Activated CD8-positive, alpha-beta T cell treated with anti-CD3 and anti-CD28 coated beads for 36 hours (primary cell): ENCODE measurements at regions not wholly inside any gene's neighbourhood (a gene's known extent, or its start where the extent isn't known, plus 50 kb on each side); places are given as distances from the start of the nearest gene placed in this dataset.
"Not testable (repeated sequence)": the region's sequence is repeated elsewhere in the genome, so short reads cannot be mapped to it uniquely, and the experiment has no call there.

Experiments
- ATAC-seq: fragments of 200-7000 bp; cut with Tn5 transposase; one replicate; pipeline ENCODE4 v1.10.0; 2021; ENCODE audit warnings: mild to moderate bottlenecking, moderate library complexity
- CTCF ChIA-PET: fragments of 350-600 bp; sonication (Branson Sonifier 250); formaldehyde crosslinking; loops from one replicate; lab custom pipeline; 2021; ENCODE audit warnings: antibody characterized with exemption; lab: Charles Lee
- POLR2A ChIA-PET: fragments of 350-600 bp; sonication (Branson Sonifier 250); formaldehyde crosslinking; loops from one replicate; lab custom pipeline; 2021; ENCODE audit warnings: antibody characterized with exemption; lab: Charles Lee
- DNase-seq: peaks from one replicate; pipeline ENCODE4 v3.0.0-alpha.2; 2020
- H3K27ac Mint-ChIP-seq: one replicate; pipeline ENCODE4 v1.8.0; 2021; ENCODE audit warnings: mild to moderate bottlenecking, mixed read lengths
- H3K27me3 Mint-ChIP-seq: one replicate; pipeline ENCODE4 v1.8.0; 2021; ENCODE audit warnings: mixed read lengths
- H3K36me3 Mint-ChIP-seq: one replicate; pipeline ENCODE4 v1.8.0; 2021; ENCODE audit warnings: low read depth, mixed read lengths
- H3K4me1 Mint-ChIP-seq: one replicate; pipeline ENCODE4 v1.8.0; 2021; ENCODE audit warnings: low read depth, mixed read lengths
- H3K4me3 Mint-ChIP-seq: one replicate; pipeline ENCODE4 v1.8.0; 2021; ENCODE audit warnings: mild to moderate bottlenecking, moderate library complexity, mixed read lengths
- H3K9me3 Mint-ChIP-seq: one replicate; pipeline ENCODE4 v1.8.0; 2021; ENCODE audit warnings: mixed read lengths
- CTCF ChIP-seq: fragments of 200-600 bp; IDR thresholded peaks from one replicate; pipeline ENCODE4 v1.8.0; 2022; ENCODE audit warnings: antibody characterized with exemption, mild to moderate bottlenecking
- intact Hi-C: fragments of 100-400 bp; cut with micrococcal nuclease; formaldehyde crosslinking; loops from one replicate; pipeline ENCODE4 v1.10.0; 2022

- no peak overlapping the region for H3K27ac Mint-ChIP-seq
- no peaks in the 10 kb centered on the region for H3K4me1 Mint-ChIP-seq
- H3K36me3 Mint-ChIP-seq = no peaks in the 10 kb centered on the region
- no peak overlapping the region for H3K4me3 Mint-ChIP-seq
- intact Hi-C loops = no loop called here
- H3K9me3 Mint-ChIP-seq = no peaks in the 10 kb centered on the region
- no peak for TF ChIP-seq CTCF
- DNase-seq = no peak
- CTCF ChIA-PET = no interaction called here
- POLR2A ChIA-PET = no interaction called here
- no peak for ATAC-seq
- no peaks in the 10 kb centered on the region for H3K27me3 Mint-ChIP-seq
Observed at GRCh38 chr5:14028188-14028587, 83.7 kb upstream of the DNAH5 start.

GRCh38 chr5:14025569-14026286 is 81.2 kb upstream of the DNAH5 start:
- H3K9me3 Mint-ChIP-seq = no peaks in the 10 kb centered on the region
- no peak for DNase-seq
- CTCF ChIA-PET = no interaction called here
- H3K27me3 Mint-ChIP-seq = peaks cover 1% of the 10 kb centered on the region
- intact Hi-C loops = no loop called here
- no peak overlapping the region for H3K27ac Mint-ChIP-seq
- no peak overlapping the region for H3K4me3 Mint-ChIP-seq
- TF ChIP-seq CTCF = no peak
- no peaks in the 10 kb centered on the region for H3K4me1 Mint-ChIP-seq
- H3K36me3 Mint-ChIP-seq = no peaks in the 10 kb centered on the region
- POLR2A ChIA-PET = no interaction called here
- ATAC-seq = no peak

GRCh38 chr5:14022971-14023370 is 78.5 kb upstream of the DNAH5 start:
- POLR2A ChIA-PET = no interaction called here
- H3K4me3 Mint-ChIP-seq = no peak overlapping the region
- DNase-seq (no peak), ATAC-seq (no peak)
- no peaks in the 10 kb centered on the region for H3K36me3 Mint-ChIP-seq
- no peaks in the 10 kb centered on the region for H3K4me1 Mint-ChIP-seq
- CTCF ChIA-PET = no interaction called here
- H3K27me3 Mint-ChIP-seq = peaks cover 1% of the 10 kb centered on the region
- no peak overlapping the region for H3K27ac Mint-ChIP-seq
- H3K9me3 Mint-ChIP-seq = no peaks in the 10 kb centered on the region
- intact Hi-C loops = no loop called here
- TF ChIP-seq CTCF = no peak

GRCh38 chr5:14020944-14021343 is 76.5 kb upstream of the DNAH5 start:
- ATAC-seq, DNase-seq, H3K4me3 Mint-ChIP-seq, H3K9me3 Mint-ChIP-seq, intact Hi-C loops, POLR2A ChIA-PET, CTCF ChIA-PET, H3K27me3 Mint-ChIP-seq, H3K4me1 Mint-ChIP-seq, H3K27ac Mint-ChIP-seq, H3K36me3 Mint-ChIP-seq: not testable (repeated sequence)

GRCh38 chr5:14019768-14020290 is 75.3 kb upstream of the DNAH5 start:
- Mint-ChIP-seq H3K27me3 (peaks cover 3% of the 10 kb centered on the region), H3K4me1 (no peaks in the 10 kb centered on the region), H3K36me3 (no peaks in the 10 kb centered on the region), H3K4me3 (no peak overlapping the region), H3K9me3 (no peaks in the 10 kb centered on the region), H3K27ac (no peak overlapping the region)
- ChIA-PET CTCF (no interaction called here), POLR2A (no interaction called here)
- TF ChIP-seq CTCF = no peak
- ATAC-seq (no peak), DNase-seq (no peak)
- intact Hi-C loops = no loop called here
